ENCODE measurements at regions not wholly inside any gene's neighbourhood (a gene's known extent, or its start where the extent isn't known, plus 50 kb on each side); places are given as distances from the start of the nearest gene placed in this dataset.

- DNase-seq (ENCODE audit: low read depth), result no peak
Measured at GRCh38 chr14:38774162-38774561, 328.9 kb downstream of the SEC23A start.

GRCh38 chr14:38770251-38770650 is 332.8 kb downstream of the SEC23A start:
- no peak for DNase-seq (ENCODE audit: low read depth)

GRCh38 chr14:38762845-38763244 is 340.2 kb downstream of the SEC23A start:
- DNase-seq (ENCODE audit: low read depth), result no peak

- no peak for DNase-seq (ENCODE audit: low read depth)
Measured at GRCh38 chr14:38762426-38762825, 340.6 kb downstream of the SEC23A start.

GRCh38 chr14:38761033-38761432 is 342.0 kb downstream of the SEC23A start:
- no peak for DNase-seq (ENCODE audit: low read depth)

GRCh38 chr14:38758661-38759060 is 344.4 kb downstream of the SEC23A start:
- DNase-seq (ENCODE audit: low read depth), result no peak

GRCh38 chr14:38755036-38755435 is 348.0 kb downstream of the SEC23A start:
- no peak for DNase-seq (ENCODE audit: low read depth)

- DNase-seq (ENCODE audit: low read depth), result no peak
Measured at GRCh38 chr14:38752750-38753149, 350.3 kb downstream of the SEC23A start.

GRCh38 chr14:38752341-38752740 is 350.7 kb downstream of the SEC23A start:
- no peak for DNase-seq (ENCODE audit: low read depth)

GRCh38 chr14:38751459-38751858 is 351.6 kb downstream of the SEC23A start:
- no peak for DNase-seq (ENCODE audit: low read depth)

- DNase-seq (ENCODE audit: low read depth), result no peak
Measured at GRCh38 chr14:38749936-38750335, 353.1 kb downstream of the SEC23A start.

- DNase-seq (ENCODE audit: low read depth), result no peak
Measured at GRCh38 chr14:38745861-38746260, 357.2 kb downstream of the SEC23A start.

- DNase-seq (ENCODE audit: low read depth), result no peak
Measured at GRCh38 chr14:38743966-38744584, 359.0 kb downstream of the SEC23A start.

GRCh38 chr14:38737686-38738407 is 365.2 kb downstream of the SEC23A start:
- DNase-seq (ENCODE audit: low read depth), result no peak

- no peak for DNase-seq (ENCODE audit: low read depth)
Measured at GRCh38 chr14:38735005-38735404, 368.0 kb downstream of the SEC23A start.

- DNase-seq (ENCODE audit: low read depth), result no peak
Measured at GRCh38 chr14:38731962-38732361, 371.1 kb downstream of the SEC23A start.

GRCh38 chr14:38730420-38730819 is 372.6 kb downstream of the SEC23A start:
- no peak for DNase-seq (ENCODE audit: low read depth)

GRCh38 chr14:38727731-38728130 is 375.3 kb downstream of the SEC23A start:
- no peak for DNase-seq (ENCODE audit: low read depth)

GRCh38 chr14:38724621-38725020 is 378.4 kb downstream of the SEC23A start:
- DNase-seq (ENCODE audit: low read depth), result no peak

GRCh38 chr14:38723959-38724358 is 379.1 kb downstream of the SEC23A start:
- no peak for DNase-seq (ENCODE audit: low read depth)

GRCh38 chr14:38723277-38723676 is 379.8 kb downstream of the SEC23A start:
- DNase-seq (ENCODE audit: low read depth), result no peak

GRCh38 chr14:38721822-38722431 is 381.1 kb downstream of the SEC23A start:
- no peak for DNase-seq (ENCODE audit: low read depth)

GRCh38 chr14:38718519-38718918 is 384.5 kb downstream of the SEC23A start:
- DNase-seq (ENCODE audit: low read depth), result no peak
